ENCODE measurements at regions not wholly inside any gene's neighbourhood (a gene's known extent, or its start where the extent isn't known, plus 50 kb on each side); places are given as distances from the start of the nearest gene placed in this dataset.

- Mint-ChIP-seq H3K9me3 (peaks cover 34% of the 10 kb centered on the region), H3K27me3 (ENCODE audit: insufficient read depth, low read depth) (peaks cover 10% of the 10 kb centered on the region), H3K36me3 (peaks cover 7% of the 10 kb centered on the region), H3K4me1 (peaks cover 48% of the 10 kb centered on the region), H3K4me3 (no peak overlapping the region), H3K27ac (peak overlapping the region; percentile 78)
- Histone ChIP-seq H3K9ac (no peak overlapping the region), H3K27ac (no peak overlapping the region), H2AFZ (replicated peaks) (peak overlapping the region; percentile 28), H3F3A (ENCODE audit: low read depth) (peaks cover 40% of the 10 kb centered on the region), H4K20me1 (ENCODE audit: low read depth) (no peaks in the 10 kb centered on the region), H3K27me3 (no peaks in the 10 kb centered on the region), H3K4me2 (no peak overlapping the region), H3K4me1 (peaks cover 42% of the 10 kb centered on the region), H3K36me3 (no peaks in the 10 kb centered on the region), H3K79me2 (ENCODE audit: low read depth) (no peaks in the 10 kb centered on the region), H3K9me3 (ENCODE audit: low read depth) (no peaks in the 10 kb centered on the region), H3K4me3 (no peak overlapping the region)
- no peak for DNase-seq (ENCODE audit: low spot score)
- TF ChIP-seq EZH2phosphoT487 (IDR thresholded peaks at IDR 0.05) (no peak), CTCF (IDR thresholded peaks at IDR 0.05) (no peak), EZH2 (IDR thresholded peaks at IDR 0.05) (no peak)
Measured at GRCh38 chr1:83689921-83690868, 308.7 kb downstream of the TTLL7 start.

- no peaks in the 10 kb centered on the region for H4K20me1 ChIP-seq (ENCODE audit: low read depth)
- H3K4me2 ChIP-seq = no peak overlapping the region
- no peaks in the 10 kb centered on the region for H3K27me3 ChIP-seq
- H3K4me1 ChIP-seq = no peaks in the 10 kb centered on the region
- Mint-ChIP-seq H3K4me3 (no peak overlapping the region), H3K27me3 (ENCODE audit: insufficient read depth, low read depth) (peaks cover 6% of the 10 kb centered on the region), H3K9me3 (peaks cover 6% of the 10 kb centered on the region), H3K27ac (no peak overlapping the region), H3K36me3 (no peaks in the 10 kb centered on the region), H3K4me1 (no peaks in the 10 kb centered on the region)
- H3K4me3 ChIP-seq = no peak overlapping the region
- no peaks in the 10 kb centered on the region for H3K79me2 ChIP-seq (ENCODE audit: low read depth)
- no peak overlapping the region for H3K9ac ChIP-seq
- H3K9me3 ChIP-seq (ENCODE audit: low read depth) = no peaks in the 10 kb centered on the region
- DNase-seq (ENCODE audit: low spot score) = no peak
- H3K36me3 ChIP-seq = no peaks in the 10 kb centered on the region
- TF ChIP-seq EZH2phosphoT487 (IDR thresholded peaks at IDR 0.05) (no peak), EZH2 (IDR thresholded peaks at IDR 0.05) (no peak), CTCF (IDR thresholded peaks at IDR 0.05) (no peak)
- H3F3A ChIP-seq (ENCODE audit: low read depth) = no peaks in the 10 kb centered on the region
- no peak overlapping the region for H2AFZ ChIP-seq (replicated peaks)
- H3K27ac ChIP-seq = no peak overlapping the region
Measured at GRCh38 chr1:83682132-83682531, 316.8 kb downstream of the TTLL7 start.

GRCh38 chr1:83676106-83676505, 322.8 kb downstream of the TTLL7 start:
- H2AFZ ChIP-seq (replicated peaks) = no peak overlapping the region
- Mint-ChIP-seq H3K4me3 (no peak overlapping the region), H3K36me3 (no peaks in the 10 kb centered on the region), H3K4me1 (no peaks in the 10 kb centered on the region), H3K27ac (no peak overlapping the region), H3K27me3 (ENCODE audit: insufficient read depth, low read depth) (peaks cover 3% of the 10 kb centered on the region), H3K9me3 (peaks cover 2% of the 10 kb centered on the region)
- H3K4me1 ChIP-seq = no peaks in the 10 kb centered on the region
- no peak overlapping the region for H3K9ac ChIP-seq
- DNase-seq (ENCODE audit: low spot score) = no peak
- no peaks in the 10 kb centered on the region for H3K9me3 ChIP-seq (ENCODE audit: low read depth)
- no peaks in the 10 kb centered on the region for H4K20me1 ChIP-seq (ENCODE audit: low read depth)
- no peak for TF ChIP-seq CTCF (IDR thresholded peaks at IDR 0.05)
- H3K27ac ChIP-seq = no peak overlapping the region
- H3K4me3 ChIP-seq = no peak overlapping the region
- H3K79me2 ChIP-seq (ENCODE audit: low read depth) = no peaks in the 10 kb centered on the region
- no peaks in the 10 kb centered on the region for H3K36me3 ChIP-seq
- no peak overlapping the region for H3K4me2 ChIP-seq
- no peaks in the 10 kb centered on the region for H3K27me3 ChIP-seq
- no peaks in the 10 kb centered on the region for H3F3A ChIP-seq (ENCODE audit: low read depth)
